Activated gamma-delta T cell treated with anti-CD3 and anti-CD28 coated beads, Interleukin-2, amount 50 U/mL, for 16 hours (primary cell): ENCODE measurements at regions not wholly inside any gene's neighbourhood (a gene's known extent, or its start where the extent isn't known, plus 50 kb on each side); places are given as distances from the start of the nearest gene placed in this dataset.

Experiments
- DNase-seq: peaks from one replicate; pipeline ENCODE4 v3.0.0-alpha.2; 2020; ENCODE audit warnings: low read depth

DNA sequence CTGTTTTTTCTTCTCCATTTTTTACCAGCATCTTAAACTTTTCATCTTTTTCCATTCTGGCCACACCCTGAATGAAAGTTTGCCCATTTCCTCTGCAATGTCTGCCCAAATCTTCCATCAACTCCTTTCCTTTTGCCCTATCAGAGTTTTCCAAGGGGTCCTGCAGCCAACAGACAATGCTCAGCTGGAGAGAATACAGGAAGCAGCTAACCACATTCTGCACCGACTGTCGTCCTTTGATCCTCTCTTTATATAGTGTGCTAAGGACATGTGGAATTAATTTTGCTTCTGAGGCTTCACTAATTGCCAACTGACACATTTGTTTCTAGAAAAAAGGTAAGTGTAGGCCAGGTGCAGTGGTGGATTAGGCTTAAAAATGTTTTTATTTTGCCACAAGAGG is 50.5 kb upstream of the DLX2 start:
- DNase-seq, result no peak

DNA sequence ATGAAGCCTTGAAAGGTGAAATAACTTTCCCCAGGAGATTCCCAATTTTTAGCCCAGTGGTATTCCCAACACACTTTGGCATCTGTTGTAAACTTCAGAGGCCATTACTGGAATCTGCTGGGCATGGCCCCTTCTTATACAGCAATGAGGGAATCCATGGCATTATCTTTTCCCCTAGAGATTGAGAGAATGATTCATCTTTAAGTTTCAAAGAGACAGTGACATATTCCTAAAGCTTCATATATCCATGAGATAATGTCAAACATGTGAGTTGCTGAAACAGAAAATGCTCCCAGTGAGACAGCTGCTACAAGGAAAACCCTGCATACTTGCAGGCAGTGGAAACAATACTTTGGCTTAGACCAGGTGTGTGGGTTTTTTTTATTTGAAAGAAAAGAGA is 51.1 kb upstream of the DLX2 start:
- no peak for DNase-seq

DNA sequence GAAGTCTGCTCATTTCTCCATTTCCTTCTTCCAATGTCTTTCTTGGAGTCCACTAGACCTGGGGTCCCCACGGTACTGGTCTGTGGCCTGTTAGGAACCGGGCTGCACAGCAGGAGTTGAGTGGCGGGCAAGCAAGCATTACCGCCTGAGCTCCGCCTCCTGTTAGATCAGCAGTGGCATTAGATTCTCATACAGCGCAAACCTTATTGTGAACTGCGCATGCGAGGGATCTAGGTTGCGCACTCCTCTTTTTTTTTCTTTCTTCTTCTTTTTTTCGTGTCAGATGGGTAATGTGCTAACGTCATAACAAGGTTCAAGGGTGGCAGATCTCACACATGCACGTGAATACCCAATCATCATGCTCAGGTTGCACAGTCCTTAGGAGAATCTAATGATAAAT is 53.1 kb upstream of the DLX2 start:
- no peak for DNase-seq

DNA sequence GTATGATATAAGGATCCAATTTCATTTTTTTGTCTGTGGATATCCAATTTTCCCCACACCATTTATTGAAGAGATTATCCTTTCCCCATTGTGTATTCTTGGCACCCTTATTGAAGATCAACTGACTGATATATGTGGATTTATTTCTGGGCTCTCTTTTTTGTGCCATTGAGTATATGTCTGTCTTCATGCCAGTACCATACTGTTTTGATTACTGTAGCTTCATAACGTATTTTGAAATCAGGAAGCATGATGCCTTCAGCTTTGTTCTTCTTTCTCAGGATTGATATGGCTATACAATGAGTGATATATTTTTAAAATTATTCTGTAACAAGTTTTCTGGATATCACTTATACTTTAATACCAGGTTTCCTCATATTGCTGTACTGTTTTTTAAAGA is 58.1 kb upstream of the DLX2 start:
- no peak for DNase-seq

DNA sequence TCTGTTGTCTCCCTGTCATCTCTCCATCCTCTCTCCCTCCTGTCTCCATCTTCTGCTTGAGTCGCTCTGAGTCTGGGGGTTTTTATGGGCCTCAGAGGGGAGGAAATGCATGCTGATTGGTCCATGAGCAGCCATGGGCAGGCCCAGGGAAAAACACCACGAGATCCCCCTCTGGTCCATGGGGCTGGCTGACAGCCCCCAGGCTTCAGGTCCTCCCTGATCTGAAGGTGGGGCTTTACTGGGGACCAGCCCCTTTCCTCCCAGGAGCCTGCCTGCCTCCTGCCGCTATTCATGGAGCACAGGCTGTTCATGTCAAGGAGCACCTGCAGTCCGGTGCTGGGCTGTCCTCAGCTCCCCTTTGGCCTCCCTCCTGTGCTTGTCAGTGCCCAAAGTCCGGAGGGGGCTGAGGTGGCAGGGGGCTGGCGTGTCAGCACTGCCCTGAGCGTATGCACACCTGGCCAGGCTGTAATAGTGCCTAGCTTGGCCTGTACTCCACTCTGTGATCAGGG is 59.6 kb upstream of the DLX2 start:
- no peak for DNase-seq

DNA sequence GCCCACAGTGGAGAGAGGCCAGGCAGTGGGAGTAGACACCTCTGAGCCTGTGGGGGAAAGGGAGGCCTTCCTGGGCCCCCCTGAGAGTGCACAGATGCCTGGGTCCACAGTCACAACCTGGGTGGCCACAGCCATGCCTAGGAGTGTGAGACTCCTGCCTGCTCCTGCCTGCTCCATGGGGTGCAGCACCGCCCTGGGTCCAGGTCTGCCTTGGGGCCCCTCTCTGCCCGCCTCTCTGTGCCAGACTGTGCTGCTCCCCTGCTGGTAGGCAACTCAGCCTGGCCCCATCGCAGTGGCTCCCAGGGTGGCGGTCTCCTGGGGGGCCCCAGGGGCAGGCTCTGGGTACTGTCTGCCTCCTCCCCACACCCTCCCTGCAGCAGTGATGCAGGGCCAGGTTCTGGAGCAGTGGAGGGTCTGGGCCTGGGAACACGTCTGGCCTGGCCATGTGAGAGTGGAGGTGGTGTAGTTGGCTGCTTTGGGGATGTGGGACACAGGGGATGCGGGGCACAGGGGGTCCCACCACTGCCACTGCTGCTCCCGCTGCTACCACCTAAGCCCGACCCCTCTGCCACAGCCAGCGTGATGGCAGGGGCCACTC is 60.1 kb upstream of the DLX2 start:
- no peak for DNase-seq

DNA sequence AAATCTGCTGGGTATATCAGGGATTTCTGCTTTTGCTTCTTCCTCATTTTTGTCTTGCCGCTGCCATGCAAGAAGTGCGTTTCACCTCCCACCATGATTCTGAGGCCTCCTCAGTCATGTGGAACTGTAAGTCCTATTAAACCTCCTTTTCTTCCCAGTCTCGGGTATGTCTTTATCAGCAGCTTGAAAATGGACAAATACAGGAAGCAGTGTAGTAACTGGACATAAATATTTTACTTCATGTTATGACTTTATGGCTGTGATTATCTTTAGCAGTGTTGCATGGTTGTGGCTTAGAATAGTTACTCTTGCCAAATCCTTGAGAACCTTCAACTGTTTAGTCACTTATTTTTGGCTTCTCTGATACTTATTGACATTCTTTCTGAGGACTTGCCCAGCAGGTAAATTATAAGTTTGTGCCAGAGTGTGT is 66.2 kb upstream of the DLX2 start:
- DNase-seq, result no peak

DNA sequence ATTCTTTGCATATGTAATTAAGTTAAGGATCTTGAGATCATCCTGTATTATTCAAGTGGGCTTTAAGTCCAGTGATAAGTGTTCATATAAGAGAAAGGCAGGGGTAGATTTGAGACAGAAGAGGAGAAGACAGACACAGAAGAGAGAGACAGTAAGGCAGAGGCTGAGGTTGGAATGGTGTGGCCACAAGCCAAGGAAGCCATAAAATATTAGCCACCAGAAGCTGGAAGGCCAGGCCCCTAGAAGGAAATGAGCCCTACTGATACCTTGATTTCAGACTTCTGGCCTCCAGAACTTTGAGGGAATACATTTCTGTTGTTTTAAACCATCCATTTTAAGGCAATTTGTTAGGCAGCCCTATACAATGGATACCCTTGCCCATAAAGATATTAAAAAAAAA is 66.9 kb upstream of the DLX2 start:
- DNase-seq, result no peak

DNA sequence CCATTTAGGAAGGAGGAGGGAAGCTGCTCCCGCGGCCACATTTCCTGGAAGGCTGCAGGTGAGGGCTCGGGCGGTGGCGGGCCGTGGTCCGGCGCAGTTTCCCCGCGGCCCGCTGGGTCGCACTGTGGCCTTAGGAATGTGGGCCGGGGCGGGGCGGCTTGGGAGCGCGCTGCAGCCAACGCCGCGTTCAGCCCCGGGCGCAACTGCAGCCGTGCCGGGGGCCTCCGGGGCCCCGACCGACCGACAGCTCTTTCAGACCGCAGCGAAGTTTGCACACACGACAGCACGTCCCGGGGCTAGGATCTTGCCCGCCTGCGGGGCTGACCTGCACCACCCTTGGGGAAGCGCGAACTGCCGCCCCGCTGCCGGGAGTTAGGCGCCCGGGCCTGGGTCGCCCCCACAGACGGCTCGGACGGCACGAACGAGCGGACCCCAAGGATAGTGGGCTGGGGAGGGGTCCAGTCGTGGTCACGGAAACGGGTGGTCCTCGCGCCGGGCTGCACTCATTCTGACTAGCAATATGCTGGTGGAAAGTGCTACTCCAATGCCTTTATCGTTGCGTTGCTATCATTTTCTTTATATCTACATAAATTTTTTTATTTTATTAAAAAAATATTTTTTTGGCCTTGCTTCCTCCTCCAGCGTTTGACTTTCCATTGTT is 69.9 kb upstream of the DLX2 start:
- DNase-seq, result peak; percentile 40

DNA sequence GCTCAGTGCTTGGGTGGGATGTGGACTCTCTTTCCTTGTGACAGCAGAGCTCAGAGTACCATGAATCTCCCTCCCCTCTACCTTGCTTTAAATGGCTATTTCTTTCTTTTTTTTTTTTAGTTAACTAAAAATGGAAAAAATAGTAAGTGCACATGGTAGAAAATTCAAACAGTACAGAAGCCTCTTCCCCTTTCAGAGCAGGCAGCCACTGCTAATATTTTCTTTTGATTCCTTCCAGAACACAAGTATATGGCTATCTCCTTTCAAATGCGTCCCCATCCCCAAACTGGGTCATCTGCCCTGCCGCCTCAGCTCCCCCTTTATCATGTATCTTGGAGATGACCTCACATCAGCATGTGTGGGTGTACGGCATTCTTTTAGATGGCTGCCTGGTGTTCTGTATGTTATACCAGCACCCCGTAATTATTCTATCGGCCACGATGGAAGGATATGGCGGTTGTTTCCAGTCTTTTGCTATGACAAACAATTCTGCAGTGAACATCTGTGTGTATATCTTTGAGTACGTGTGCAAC is 70.5 kb upstream of the DLX2 start:
- no peak for DNase-seq

DNA sequence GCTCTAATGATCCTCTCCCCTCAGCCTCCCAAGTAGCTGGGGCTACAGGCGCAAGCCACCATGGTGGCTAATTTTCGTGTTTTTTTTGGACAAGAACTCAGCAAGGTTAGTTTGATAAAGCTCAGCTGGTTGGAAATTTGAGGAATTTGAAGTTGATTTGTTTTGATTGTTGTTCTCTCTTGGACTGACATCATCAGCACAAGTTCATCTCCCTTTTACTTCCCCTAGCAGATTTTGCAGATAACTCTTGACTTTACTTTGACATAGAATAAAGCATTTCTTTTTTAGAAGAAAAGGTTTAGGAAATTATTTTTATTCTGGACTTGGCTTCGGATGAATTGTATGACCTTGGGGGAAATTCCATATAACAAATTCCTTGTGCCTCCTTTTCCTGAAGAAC is 74.9 kb upstream of the DLX2 start:
- no peak for DNase-seq

DNA sequence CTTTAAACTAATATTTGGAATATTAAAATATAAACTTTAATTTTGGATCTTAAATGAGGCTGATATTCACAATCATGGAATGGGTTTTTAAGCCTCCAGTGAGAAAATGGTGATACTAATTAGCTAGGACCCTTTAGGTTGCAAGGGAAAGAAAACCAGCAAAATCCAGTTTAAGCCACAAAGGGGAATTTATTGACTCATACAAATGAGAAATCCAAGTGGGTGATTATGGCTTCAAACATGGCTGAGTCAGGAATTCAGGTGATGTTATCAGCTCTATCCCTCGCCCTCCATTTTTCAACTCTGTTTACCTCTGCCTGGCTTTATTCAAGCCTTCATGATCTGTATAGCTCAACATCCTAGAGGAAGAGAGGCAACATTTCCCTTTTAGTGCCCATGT is 75.3 kb upstream of the DLX2 start:
- no peak for DNase-seq

DNA sequence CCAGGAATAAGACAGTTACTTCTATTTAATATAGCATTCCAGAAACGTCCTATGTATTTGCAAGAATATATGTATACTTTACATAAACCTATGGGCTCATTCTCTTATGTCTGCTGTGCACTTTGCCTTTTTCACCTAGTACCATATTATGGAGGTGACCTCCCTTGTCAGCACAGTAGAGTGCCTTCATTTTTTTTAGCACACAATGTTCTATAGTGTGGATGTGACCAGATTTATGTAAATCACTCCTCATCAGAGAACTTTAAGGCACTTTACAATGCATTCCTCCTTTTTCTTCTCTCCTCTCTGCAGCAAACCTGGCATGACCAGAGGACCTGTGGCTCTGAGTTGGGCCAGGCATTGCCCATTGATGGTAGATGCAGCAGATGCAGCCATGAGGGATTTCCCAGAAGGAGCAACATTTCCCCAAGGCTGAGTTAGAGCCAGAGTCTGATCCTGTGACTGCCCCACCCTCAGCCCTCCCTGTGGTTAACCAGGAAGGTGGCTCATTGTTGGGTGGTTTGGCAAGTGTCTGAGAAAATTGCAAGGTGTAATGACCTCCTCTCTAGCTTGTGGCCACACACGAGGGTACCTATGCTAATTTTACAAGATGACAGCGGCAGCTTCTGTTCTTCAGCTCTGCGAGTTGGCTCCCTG is 76.5 kb upstream of the DLX2 start:
- DNase-seq, result no peak

DNA sequence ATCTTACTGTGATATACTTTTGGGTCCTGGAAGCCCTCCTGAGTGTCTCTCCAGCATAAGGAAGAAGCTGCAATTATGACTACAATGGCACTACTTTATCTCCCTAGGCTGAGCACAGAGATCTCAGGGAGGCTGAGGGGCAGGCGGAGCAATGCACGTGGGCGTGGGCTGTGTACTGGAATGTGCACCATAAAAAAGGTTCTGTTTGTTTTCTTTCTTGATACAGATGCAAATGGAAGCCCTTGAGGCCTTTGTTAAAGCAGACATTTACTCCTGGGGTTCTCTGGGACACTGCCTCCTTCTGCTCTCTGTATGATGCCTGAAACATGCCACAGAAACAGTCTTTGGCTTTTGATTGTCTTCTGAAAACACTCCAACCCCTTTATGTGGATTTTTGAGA is 79.1 kb upstream of the DLX2 start:
- no peak for DNase-seq

DNA sequence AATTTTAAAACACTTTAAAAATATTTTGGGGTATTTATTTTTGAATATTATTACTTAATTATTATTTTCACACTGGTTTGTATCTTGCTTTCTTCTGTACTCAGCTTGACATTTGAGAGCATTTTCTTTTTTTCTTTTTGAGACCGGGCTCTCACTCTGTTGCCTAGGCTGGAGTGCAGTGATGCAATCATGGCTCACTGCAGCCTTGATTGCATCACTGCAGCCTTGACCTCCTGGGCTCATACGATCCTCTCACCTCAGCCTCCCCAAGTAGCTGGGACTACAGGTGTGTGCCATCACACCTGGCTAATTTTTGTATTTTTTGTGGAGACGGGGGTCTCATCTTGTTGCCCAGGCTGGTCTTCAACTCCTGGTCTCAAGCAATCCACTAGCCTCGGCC is 79.9 kb upstream of the DLX2 start:
- DNase-seq, result no peak

DNA sequence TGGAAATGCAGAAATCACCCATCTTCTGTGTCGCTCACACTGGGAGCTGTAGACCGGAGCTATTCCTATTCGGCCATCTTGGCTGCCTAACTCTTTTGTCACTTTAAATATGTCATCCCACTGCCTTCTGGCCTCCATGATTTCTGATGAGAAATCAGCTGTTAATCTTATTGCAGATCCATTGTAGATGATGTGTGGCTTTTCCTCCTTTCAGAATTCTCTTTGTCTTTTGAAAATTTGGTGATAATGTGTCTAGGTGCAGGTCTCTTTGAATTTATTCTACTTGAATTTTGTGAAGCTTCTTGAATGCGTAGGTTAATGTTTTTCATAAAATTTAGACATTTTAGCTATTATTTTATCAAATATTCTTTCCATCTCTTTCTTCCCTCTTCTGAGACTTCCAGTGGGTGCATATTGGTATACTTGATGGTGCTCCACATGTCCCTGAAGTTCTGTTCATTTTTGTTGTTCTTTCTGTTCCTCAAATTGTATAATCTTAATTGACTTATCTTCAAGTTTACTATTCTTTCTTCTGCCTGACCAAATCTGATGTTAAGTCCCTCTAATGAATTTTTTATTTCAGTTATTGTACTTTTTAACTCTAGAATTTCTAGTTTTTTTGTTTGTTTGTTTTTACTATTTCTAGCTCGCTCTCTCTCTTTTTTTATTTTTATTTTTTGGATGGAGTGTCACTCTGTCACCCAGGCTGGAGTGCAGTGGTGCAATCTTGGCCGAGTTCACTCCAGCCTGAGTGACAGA is 90.8 kb upstream of the DLX2 start:
- DNase-seq, result no peak

DNA sequence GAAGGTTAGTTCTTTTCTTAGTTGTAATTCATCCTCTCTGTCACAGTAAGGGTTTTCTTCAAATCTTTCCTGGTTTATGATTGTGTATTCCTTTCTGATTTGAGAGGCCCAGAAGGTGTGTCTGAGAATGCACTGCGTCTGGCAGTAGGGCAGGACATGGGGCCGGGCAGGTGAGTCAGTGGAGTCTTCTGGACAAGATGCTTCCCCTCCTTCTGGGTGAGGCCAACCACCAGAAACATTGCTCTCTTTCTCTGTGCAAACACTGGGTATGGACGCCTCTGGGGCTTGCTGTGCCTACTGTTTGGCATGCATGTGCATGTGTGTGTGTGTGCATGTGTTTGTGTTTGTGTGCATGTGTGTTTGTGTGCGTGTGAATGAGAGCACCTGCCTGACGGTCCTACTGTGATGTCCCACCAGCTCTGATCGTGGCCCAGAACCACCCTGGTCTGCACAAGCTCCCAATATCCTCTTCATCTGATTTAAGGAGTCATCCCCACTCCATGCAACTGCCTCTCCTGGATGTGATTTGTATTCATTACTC is 93.2 kb upstream of the DLX2 start:
- DNase-seq, result no peak

DNA sequence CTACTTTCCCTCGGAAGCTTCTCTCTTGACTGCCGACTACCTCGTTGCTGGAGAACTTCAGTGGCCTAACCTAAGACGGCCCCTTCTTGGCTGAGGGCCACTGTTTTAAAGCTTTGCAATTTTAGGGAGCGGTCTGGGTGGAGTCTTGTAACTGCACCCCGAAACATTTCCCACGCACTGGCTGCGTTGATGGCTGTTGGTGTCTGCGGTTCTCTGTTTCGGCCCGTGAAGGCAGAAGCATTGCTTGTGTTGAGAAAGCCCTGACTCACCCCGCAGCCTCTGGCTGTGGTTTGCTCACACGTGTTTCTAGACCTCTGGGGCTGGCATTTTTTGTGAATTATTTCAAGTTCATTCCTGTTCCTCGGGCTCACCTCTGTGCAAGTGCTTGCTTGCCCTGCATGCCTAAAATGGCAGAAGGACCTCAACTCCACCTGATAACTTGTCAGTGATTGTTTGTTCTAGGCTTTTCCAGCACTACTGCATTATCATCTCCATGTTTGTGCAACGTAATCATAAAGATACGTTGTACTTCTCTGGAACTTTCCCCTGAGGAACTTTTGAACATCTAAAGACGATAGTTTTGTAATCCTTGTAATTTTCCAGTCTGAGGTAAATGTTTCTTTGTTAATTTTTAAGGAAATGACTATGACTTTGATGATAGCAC is 94.2 kb upstream of the DLX2 start:
- DNase-seq, result no peak

DNA sequence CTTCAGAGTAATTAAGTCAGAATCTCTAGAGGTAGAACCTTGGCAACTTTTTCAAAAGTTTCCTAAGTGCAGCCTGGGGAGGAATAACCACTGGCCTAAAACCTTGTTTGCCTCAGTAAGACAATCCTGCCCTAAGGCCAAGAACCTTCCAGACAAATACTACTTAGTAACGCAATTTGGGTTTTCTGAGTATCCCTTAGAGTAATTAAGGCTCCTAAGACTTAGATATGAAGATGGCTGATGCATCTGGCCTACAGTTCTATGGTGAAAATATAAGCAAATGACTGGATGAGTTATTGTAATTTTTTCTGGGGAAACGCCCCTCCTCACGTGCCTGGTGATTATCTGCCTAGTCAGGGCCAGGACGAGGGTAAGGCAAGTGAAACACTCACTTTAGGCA is 95.7 kb upstream of the DLX2 start:
- no peak for DNase-seq

DNA sequence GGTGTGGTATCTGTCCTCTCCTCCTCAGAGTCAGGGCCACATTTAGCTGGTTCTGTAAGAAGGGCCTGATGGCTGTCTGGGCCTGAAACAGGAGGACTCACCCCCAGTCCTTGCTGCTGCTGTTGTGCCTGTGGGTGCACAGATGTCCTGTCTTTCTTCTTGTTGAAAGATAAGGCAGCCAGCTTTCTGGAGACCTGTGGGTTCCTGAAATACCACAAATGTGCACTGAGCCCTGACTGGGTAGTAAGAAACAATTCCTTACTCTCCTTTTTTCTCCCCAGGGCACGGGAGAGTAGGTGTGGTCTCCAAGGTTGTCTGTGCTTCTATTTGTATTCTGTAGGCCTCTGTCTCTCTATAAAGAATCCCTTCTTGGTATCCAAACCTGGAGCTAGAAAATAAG is 96.2 kb upstream of the DLX2 start:
- DNase-seq, result no peak

DNA sequence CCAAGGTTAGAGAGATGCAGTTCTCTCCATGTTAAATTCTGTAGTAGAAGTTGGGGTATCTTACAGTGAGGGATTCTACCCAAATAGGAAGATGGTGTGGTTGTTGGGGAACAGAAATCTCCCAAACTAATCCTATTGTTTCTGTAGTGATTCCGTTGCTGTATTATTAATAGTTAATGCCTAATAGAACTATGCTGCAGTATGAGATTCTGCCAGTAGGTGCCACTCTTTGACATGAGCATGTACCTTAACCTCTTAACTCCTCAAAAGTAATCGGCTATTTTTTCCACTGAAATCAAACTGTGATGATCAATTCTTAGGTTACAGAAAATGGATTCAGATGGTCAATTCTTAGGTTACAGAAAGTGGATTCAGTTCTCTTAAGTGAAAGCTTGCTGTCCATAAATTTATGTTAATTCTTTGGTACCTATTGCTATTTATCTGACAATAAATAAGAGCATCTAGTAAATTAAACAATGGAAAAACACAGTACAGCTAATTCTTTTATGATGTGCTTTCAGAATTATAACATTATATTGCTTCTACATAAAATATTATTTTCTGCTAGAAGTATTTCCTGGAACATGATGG is 97.9 kb upstream of the DLX2 start:
- DNase-seq, result peak; percentile 15
